Type B pancreatic cell (in vitro differentiated cells): ENCODE measurements at regions not wholly inside any gene's neighbourhood (a gene's known extent, or its start where the extent isn't known, plus 50 kb on each side); places are given as distances from the start of the nearest gene placed in this dataset.

Experiments
- DNase-seq: peaks from one replicate; pipeline ENCODE4 v3.0.0; 2021; ENCODE audit warnings: mixed read lengths; ENCODE audit not compliant: unreplicated experiment; ENCODE audit errors: extremely low spot score
- H3K27ac Mint-ChIP-seq: 2 replicates; pipeline ENCODE4 v1.8.0; 2021; ENCODE audit warnings: mild to moderate bottlenecking, mixed read lengths
- H3K27me3 Mint-ChIP-seq: 2 replicates; pipeline ENCODE4 v1.8.0; 2021; ENCODE audit warnings: mixed read lengths
- H3K36me3 Mint-ChIP-seq: 2 replicates; pipeline ENCODE4 v1.8.0; 2021; ENCODE audit warnings: mixed read lengths
- H3K4me1 Mint-ChIP-seq: one replicate; pipeline ENCODE4 v1.8.0; 2021; ENCODE audit warnings: mixed read lengths; ENCODE audit not compliant: unreplicated experiment
- H3K4me3 Mint-ChIP-seq: 2 replicates; pipeline ENCODE4 v1.8.0; 2021; ENCODE audit warnings: mild to moderate bottlenecking, mixed read lengths
- H3K9me3 Mint-ChIP-seq: 2 replicates; pipeline ENCODE4 v1.8.0; 2021; ENCODE audit warnings: mixed read lengths
- TF ChIP-seq, protein P1 (sequence below): fragments of 200-600 bp; sonication (generic); conservative IDR thresholded peaks from 2 replicates; pipeline ENCODE4 v1.5.0; 2021; ENCODE audit warnings: antibody characterized with exemption, mild to moderate bottlenecking

DNA sequence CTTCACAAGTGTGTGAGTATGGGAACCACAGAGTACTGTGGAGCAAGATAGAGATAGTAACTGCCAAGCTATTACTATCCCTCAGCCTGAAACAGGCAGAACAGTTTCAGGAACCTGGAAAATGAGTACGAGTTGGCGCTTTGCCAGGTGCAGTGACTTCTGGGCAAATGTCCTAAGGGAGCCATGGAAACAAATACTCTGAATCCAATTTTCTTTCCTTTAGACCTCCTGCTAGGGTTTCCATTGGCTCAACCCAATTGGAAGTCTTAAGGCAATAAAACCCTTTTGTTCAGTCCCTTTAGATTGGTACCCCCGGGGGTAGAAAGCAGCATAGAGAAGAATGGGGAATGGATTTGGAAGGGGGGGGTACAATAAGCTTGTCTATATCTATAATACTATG is 205.0 kb upstream of the EPHA7 start:
- DNase-seq = no peak
- Mint-ChIP-seq H3K9me3 (no peaks in the 10 kb centered on the region), H3K36me3 (no peaks in the 10 kb centered on the region), H3K4me1 (no peaks in the 10 kb centered on the region), H3K27me3 (no peaks in the 10 kb centered on the region), H3K27ac (no peak overlapping the region), H3K4me3 (no peak overlapping the region)
- TF ChIP-seq, protein P1, sequence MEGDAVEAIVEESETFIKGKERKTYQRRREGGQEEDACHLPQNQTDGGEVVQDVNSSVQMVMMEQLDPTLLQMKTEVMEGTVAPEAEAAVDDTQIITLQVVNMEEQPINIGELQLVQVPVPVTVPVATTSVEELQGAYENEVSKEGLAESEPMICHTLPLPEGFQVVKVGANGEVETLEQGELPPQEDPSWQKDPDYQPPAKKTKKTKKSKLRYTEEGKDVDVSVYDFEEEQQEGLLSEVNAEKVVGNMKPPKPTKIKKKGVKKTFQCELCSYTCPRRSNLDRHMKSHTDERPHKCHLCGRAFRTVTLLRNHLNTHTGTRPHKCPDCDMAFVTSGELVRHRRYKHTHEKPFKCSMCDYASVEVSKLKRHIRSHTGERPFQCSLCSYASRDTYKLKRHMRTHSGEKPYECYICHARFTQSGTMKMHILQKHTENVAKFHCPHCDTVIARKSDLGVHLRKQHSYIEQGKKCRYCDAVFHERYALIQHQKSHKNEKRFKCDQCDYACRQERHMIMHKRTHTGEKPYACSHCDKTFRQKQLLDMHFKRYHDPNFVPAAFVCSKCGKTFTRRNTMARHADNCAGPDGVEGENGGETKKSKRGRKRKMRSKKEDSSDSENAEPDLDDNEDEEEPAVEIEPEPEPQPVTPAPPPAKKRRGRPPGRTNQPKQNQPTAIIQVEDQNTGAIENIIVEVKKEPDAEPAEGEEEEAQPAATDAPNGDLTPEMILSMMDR = no peak

GRCh38 chr6:93621442-93621841 is 202.1 kb upstream of the EPHA7 start:
- Mint-ChIP-seq H3K4me3 (no peak overlapping the region), H3K9me3 (no peaks in the 10 kb centered on the region), H3K4me1 (no peaks in the 10 kb centered on the region), H3K27ac (no peak overlapping the region), H3K27me3 (no peaks in the 10 kb centered on the region), H3K36me3 (no peaks in the 10 kb centered on the region)
- TF ChIP-seq, protein P1 = no peak
- no peak for DNase-seq

DNA sequence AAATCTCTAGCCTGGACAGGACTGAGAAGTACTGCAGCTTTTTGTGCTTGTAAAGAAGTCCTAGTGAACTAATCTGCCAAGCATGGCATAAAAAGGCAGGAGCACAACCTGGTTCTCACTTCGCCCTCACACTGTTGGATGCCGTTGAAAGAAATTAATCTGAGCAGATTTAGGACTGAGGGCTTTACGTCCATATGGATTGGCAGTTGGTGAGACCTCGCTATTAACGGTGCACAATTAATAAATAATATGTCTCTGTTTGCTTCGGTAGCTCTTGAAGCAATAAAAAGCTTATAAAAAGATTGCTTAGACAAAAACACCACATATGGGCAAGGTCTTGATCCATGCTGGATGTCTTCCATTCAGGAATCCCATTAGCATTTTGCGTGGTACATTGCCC is 185.6 kb upstream of the EPHA7 start:
- Mint-ChIP-seq H3K4me1 (no peaks in the 10 kb centered on the region), H3K4me3 (no peak overlapping the region), H3K9me3 (no peaks in the 10 kb centered on the region), H3K36me3 (no peaks in the 10 kb centered on the region), H3K27me3 (no peaks in the 10 kb centered on the region), H3K27ac (no peak overlapping the region)
- DNase-seq = no peak
- TF ChIP-seq, protein P1 = no peak

DNA sequence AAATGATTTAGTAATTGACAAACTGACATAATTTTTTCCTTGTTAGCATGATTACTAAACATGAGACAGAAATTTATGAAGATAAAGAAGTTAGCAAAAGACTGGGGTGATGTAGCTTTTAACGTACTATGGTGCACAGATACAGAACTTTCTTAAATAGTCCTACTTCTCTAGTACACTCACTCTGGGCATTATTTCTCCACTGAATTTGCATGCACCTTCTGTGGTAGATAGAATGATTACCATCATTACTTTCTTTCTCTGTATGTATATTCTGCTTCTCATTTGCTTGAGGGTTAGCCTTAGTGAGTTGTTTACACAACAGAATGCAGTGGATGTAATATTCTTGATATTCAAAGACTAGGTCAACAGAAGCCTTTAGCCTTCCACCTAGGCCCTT is 173.1 kb upstream of the EPHA7 start:
- Mint-ChIP-seq H3K27me3 (no peaks in the 10 kb centered on the region), H3K9me3 (no peaks in the 10 kb centered on the region), H3K36me3 (no peaks in the 10 kb centered on the region), H3K4me3 (no peak overlapping the region), H3K4me1 (no peaks in the 10 kb centered on the region), H3K27ac (no peak overlapping the region)
- TF ChIP-seq, protein P1 = no peak
- DNase-seq = no peak

- DNase-seq = no peak
- Mint-ChIP-seq H3K4me3 (no peak overlapping the region), H3K27me3 (no peaks in the 10 kb centered on the region), H3K4me1 (peaks cover 3% of the 10 kb centered on the region), H3K36me3 (no peaks in the 10 kb centered on the region), H3K27ac (no peak overlapping the region), H3K9me3 (no peaks in the 10 kb centered on the region)
- TF ChIP-seq, protein P1 = no peak
These were observed 166.9 kb upstream of the EPHA7 start for GRCh38 chr6:93586306-93586705.

DNA sequence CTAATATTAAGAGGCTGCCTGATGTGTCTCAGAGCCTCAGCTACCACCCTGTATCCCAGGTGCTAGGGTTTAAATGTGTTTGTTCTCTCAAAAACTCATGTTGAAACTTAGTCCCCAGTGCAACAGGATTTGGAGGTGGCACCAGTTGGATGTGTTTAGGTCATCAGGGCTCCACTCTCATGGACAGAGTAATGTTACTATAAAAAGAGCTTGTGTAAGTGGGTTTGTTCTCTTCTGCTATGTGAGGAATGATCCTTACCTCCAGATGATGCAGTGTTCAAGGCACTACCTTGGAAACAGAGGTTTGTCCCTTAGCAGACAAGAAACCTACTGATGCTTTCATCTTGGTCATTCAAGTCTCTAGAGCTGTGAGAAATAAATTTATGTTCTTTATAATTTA is 164.9 kb upstream of the EPHA7 start:
- DNase-seq = no peak
- H3K36me3 Mint-ChIP-seq = no peaks in the 10 kb centered on the region
- TF ChIP-seq, protein P1 = no peak

More for the DNA sequence above, 164.9 kb upstream of the EPHA7 start:
- Mint-ChIP-seq H3K4me3 (no peak overlapping the region), H3K4me1 (peaks cover 3% of the 10 kb centered on the region), H3K27ac (no peak overlapping the region), H3K9me3 (no peaks in the 10 kb centered on the region), H3K27me3 (no peaks in the 10 kb centered on the region)
